SKM-1 (cell line): ENCODE measurements at regions not wholly inside any gene's neighbourhood (a gene's known extent, or its start where the extent isn't known, plus 50 kb on each side); places are given as distances from the start of the nearest gene placed in this dataset.
"Not testable (repeated sequence)": the region's sequence is repeated elsewhere in the genome, so short reads cannot be mapped to it uniquely, and the experiment has no call there.

Experiments used
- DNase-seq: peaks from one replicate; lab custom pipeline; 2025; ENCODE audit not compliant: unreplicated experiment; lab: John Stamatoyannopoulos, UW

DNA sequence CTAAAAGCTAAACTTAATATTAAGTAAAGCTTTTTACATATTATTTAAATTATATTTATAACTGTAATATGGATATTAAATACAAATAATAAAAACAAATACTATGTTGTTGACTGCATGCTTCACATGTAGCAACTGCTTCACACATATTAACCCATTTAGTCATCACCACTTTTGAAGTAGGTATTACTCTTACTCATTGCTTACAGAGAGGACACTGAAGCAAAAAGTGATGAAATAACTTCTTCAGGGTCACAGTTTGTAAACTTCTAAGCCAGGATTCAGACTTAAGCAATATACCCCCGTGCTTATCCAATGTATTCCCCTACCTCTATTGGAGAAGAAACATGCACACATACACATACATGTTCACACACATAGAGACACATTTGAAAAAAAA is 166.6 kb downstream of the DKK2 start:
- DNase-seq, result no peak

- no peak for DNase-seq
These were observed 167.6 kb downstream of the DKK2 start for GRCh38 chr4:106868381-106869035.

- DNase-seq, result no peak
These were observed 171.9 kb downstream of the DKK2 start for GRCh38 chr4:106864231-106864630.

DNA sequence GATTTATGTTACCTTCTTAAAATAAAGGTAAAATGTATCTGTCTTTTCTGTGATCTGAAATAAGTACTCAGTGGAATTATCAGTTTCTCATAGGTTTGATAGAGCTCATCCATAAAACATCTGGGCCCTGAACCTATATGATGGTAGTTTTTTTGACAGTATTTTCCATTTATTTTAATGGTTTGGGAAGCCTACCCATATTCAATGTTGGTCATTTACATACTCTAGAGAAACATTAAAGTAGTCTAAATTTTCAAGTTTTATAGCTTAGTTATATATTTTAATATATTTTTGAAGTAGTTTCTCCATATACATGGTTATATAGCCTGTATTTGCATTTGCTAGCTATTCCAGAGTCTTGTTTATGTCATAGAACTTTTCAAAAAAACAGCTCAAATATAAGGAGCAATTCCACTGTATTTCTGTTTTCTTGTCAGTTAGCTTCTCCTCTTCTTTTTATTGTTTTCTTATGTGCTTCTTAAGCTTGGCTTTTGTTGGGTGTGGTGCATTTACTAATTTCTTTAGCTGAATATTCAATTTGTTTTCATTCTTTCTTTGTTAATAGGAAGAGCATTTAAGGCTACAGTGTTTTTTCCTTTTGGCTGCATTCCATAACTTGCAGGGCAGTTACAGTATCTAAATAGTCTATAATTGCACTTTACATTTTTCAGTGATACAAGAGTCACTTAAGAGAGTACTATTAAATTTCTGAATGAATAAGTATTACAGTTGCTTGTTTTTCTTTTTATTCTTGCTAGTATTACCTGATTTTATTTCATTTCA is 181.4 kb downstream of the DKK2 start:
- no peak for DNase-seq

GRCh38 chr4:106852426-106852825 is 183.7 kb downstream of the DKK2 start:
- DNase-seq, result no peak

- DNase-seq, result no peak
These were observed 184.4 kb downstream of the DKK2 start for GRCh38 chr4:106851726-106852125.

DNA sequence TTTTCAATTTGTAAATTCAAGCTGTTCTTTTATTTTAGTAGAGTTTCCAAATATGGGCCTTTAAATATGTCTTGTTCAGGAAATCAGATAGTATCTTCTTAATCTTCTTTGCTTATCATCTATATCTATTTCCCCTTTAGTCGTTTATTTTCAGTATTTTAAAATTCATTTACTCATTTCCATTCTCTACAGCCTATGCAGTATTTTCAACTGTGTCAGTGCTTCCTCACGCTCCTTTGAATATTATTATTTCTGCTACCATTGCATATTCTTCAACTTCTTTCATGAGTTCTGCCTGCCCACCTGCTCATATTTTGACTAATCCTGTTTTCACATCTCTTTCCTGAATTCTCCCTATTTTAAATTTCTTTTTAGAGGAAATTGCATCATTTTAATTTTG is 185.4 kb downstream of the DKK2 start:
- no peak for DNase-seq

GRCh38 chr4:106835919-106836318 is 200.2 kb downstream of the DKK2 start:
- no peak for DNase-seq

DNA sequence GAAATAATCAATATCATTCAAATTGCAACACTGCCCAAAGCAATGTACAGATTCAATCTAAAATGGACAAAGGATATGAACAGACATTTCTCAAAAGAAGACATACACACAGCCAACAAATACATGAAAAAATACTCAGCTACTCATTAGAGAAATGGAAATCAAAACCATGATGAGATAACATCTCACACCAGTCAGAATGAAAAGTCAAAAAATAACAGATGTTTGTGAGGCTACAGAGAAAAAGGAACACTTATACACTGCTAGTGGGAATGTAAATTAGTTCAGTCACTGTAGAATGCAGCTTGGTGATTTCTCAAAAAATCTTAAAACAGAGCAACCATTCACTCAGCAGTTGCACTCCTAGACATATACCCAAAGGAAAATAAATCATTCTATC is 205.2 kb downstream of the DKK2 start:
- DNase-seq, result no peak

DNA sequence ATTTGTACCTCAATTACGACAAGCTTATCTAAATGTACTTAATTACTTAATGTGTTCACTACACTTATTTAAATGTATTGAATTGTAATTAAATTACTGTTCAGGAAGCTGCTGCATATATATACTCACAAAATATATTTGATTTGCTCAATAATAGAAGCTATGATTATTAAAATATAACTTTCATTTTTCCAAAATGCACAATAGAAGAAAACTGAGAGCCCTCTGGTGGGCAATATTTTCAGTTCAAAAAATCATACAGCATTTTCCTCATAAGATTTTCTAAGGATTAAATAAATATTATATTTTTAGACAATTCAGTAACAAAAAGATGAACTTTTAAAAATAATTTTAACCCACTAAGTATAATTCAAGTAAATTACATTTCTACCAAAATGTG is 217.3 kb downstream of the DKK2 start:
- DNase-seq, result no peak

DNA sequence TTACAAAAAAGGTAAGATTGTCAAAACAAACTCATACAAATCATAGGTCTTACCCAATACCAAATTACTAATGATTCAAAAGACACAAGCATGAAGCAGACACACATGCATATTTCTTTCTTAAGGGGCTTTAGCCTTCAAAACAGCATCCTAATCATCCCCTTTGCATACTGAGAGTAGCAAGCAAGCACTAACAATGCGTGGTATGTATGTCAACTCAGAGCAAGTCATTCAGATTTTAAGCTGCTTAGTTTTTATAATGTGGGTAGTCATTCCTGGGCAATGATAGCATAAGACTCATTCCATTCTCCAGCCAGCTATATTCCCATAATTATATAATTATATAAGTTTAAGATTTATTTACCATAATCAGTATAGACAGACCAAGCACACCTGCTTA is 219.6 kb downstream of the DKK2 start:
- no peak for DNase-seq

DNA sequence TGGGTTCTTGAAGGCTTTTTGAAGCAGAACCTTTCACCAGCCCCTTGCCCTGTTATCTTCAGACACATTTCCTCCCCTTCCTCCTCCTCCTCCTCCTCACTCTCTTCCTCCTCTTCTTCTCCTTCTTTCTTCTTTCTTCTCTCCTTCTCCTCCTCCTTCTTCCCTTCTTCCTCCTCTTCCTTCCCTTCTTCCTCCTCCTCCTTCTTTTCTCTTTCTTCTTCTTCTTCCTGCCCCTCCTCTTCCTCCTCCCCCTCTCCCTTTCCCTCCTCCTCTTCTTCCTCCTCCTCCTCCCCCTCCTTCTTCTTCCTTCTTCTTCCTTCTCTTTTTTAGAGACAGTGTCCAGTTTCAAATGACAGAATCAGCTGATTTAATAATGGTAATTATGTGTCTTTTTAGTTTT is 226.0 kb downstream of the DKK2 start:
- DNase-seq, result no peak

- peak; percentile 11 for DNase-seq
These were observed 227.0 kb downstream of the DKK2 start for GRCh38 chr4:106809076-106809475.

DNA sequence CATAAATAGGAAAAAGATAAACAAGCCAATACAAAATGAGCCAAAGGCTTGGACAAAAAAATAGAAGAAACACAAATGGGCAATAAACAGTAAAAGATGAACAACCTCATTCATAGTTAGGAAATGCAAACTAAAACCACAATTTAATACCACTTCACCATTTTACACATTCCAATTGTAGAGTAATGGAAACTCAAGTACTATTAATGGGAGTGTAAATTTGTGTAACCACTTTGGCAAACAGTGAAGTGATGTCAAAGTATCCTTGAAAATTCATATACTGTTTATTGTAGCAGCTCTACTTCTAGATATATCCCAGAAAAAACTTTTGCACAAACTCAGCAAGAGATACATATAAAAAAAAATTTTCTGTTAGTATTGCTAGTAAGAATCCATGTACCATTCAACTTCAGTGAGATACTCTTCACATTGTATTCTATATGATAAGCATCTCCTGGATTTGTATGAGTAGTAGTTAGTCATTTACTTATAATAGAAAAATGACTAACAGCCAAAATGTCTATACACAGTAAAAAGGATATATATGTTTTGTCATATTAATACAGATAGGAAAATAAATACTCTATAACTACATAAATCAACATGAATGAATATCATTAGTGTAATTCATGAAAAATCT is 229.8 kb downstream of the DKK2 start:
- DNase-seq, result no peak

DNA sequence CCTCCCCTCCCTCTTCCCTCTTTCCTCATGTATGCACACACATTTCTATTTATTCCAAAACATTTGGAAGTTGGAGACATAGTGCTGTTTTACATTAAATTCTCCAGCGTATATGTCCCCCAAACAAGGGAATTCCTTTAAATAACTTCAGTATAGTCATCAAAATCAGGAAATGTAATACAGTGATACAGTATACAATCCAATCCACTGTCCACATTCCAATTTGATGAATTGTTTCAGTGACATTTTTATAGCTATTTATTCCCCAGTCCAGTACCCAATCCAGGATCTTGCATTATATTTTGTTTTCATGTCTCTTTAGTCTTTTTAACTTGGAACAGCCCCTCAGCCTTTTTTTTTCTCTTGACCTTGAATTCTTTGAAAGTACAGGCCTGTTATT is 233.0 kb downstream of the DKK2 start:
- no peak for DNase-seq

DNA sequence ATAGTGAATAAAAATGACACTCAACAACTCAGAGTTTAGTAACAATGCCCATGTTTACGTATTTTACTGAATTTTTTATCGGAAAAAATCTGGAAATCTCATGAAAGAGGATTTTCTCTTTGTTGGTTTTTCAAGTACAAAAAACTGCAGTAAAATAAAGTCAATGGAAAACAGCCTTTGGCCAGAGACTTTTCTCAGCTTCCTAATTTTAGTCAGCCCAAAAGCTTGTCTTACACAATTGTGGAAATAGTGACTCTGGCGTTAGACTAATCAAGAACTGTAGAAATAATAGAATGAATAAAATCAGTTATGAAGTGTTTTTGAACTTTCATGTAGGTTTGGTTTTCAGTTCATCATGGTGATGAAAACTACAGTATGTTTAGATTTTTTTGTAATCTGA is 234.7 kb downstream of the DKK2 start:
- DNase-seq, result no peak

DNA sequence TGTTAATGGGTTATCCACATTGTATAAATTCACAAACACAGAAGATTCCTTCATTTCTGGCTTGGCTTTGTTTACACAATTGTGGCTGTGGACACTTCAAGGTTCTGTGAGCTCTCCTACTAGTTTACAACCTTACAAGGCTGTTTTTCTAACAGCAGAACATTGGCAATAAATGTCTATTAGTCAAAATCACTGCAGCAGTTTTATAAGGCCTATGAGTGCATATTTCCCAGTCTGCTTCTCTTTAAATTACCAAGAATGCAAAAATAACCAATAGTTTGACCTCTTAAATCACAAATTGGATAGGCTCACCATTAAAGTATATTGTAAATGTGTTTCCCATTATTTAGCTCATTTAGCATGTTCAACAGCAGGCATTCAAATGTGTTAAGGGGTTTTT is 239.2 kb downstream of the DKK2 start:
- DNase-seq, result no peak

- no peak for DNase-seq
These were observed 240.8 kb downstream of the DKK2 start for GRCh38 chr4:106795326-106795725.

DNA sequence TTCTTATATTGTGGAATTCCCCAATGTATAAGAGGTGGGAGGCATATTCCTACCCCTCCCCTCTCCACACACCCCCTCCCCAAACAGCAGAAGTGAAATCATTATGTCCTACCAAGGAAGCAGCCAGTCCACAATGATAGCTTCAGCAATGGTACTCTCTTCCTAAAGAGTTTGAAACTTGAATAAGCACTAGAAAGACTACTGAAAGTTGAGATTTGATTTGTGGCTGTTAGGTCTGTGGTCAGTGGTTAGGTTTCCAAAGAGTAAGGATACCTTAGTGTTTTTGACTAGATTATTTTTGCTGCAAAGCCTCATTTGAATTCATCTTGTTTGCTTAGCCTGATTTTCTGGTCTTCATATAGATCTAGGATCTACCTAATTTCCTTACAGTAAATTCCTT is 242.2 kb downstream of the DKK2 start:
- no peak for DNase-seq

DNA sequence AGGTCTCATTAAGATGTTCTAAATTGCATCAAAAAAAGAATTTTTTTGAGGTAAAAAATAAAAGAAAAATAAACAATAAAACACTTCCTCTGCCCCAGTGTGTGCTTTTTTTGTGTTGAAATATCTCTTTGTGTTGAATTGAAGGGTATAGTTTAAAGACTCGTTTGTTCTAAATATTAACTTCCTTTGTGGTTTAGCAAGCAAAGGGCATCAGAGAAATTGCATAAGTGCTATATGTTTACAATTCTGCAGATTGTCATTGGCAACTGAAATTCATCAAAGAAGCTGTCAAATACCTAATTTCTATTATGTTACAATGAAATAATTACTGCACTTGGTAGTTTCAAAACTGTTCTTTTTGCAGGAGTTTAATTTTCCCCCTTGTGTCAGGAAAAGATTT is 260.5 kb downstream of the DKK2 start:
- DNase-seq, result peak; percentile 15

- DNase-seq, result not testable (repeated sequence)
These were observed 262.1 kb downstream of the DKK2 start for GRCh38 chr4:106774055-106774454.
